ENCODE measurements at regions not wholly inside any gene's neighbourhood (a gene's known extent, or its start where the extent isn't known, plus 50 kb on each side); places are given as distances from the start of the nearest gene placed in this dataset.

DNA sequence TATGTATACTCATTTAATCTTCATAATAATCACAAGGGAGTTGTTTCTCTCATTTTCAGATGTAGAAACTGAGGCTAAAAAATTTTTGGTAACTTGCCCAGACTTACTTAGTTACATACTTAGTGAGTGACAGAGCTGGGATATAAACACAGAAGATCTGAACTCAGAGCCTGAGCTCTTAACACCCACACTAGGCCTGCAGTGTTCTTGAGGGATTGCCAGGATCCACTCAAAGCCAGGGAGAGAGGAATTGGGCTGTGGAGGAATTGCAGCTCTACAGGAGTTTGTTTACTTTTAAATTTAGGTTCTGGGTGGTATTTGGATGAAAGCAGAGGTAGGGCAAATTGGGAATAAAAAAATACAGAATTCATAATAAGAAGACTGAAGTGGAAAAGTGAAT is 515.1 kb upstream of the PLXNA2 start:
- no peak for DNase-seq
- intact Hi-C loops (cut with DNase I): no loop called here
- H3K36me3 ChIP-seq: no peaks in the 10 kb centered on the region
- no peaks in the 10 kb centered on the region for H3K27me3 ChIP-seq
- TF ChIP-seq POLR2A (IDR thresholded peaks at IDR 0.05) (no peak), CTCF (IDR thresholded peaks at IDR 0.05) (no peak), EP300 (IDR thresholded peaks at IDR 0.05) (no peak)
- H3K27ac ChIP-seq: no peak overlapping the region
- H3K9me3 ChIP-seq: no peaks in the 10 kb centered on the region
- H3K4me3 ChIP-seq: no peak overlapping the region
- no peaks in the 10 kb centered on the region for H3K4me1 ChIP-seq (ENCODE audit: insufficient read depth)

- TF ChIP-seq EP300 (IDR thresholded peaks at IDR 0.05): no peak
- TF ChIP-seq CTCF (IDR thresholded peaks at IDR 0.05): no peak
- no peak for TF ChIP-seq POLR2A (IDR thresholded peaks at IDR 0.05)
- 92 to 98% (median 94%) methylated on average over 2 of the region's 2 CpGs for WGBS, 3 donors
- no peak for DNase-seq
- Histone ChIP-seq H3K27ac (no peak overlapping the region), H3K27me3 (no peaks in the 10 kb centered on the region), H3K9me3 (no peaks in the 10 kb centered on the region), H3K4me1 (ENCODE audit: insufficient read depth) (no peaks in the 10 kb centered on the region), H3K4me3 (no peak overlapping the region), H3K36me3 (no peaks in the 10 kb centered on the region)
- intact Hi-C loops (cut with DNase I): no loop called here
Observed at GRCh38 chr1:208763971-208764370, 519.8 kb upstream of the PLXNA2 start.

- Histone ChIP-seq H3K27me3 (no peaks in the 10 kb centered on the region), H3K36me3 (no peaks in the 10 kb centered on the region), H3K4me3 (no peak overlapping the region), H3K9me3 (no peaks in the 10 kb centered on the region), H3K4me1 (ENCODE audit: insufficient read depth) (no peaks in the 10 kb centered on the region), H3K27ac (no peak overlapping the region)
- WGBS, 3 donors: 60 to 63% (median 63%) methylated on average over 4 of the region's 4 CpGs
- intact Hi-C loops (cut with DNase I): no loop called here
- DNase-seq: no peak
- TF ChIP-seq EP300 (IDR thresholded peaks at IDR 0.05) (no peak), CTCF (IDR thresholded peaks at IDR 0.05) (no peak), POLR2A (IDR thresholded peaks at IDR 0.05) (no peak)
Observed at GRCh38 chr1:208766832-208767231, 522.6 kb upstream of the PLXNA2 start.

GRCh38 chr1:208767816-208768215 is 523.6 kb upstream of the PLXNA2 start:
- H3K4me3 ChIP-seq: no peak overlapping the region
- WGBS, 3 donors: 38 to 56% (median 50%) methylated on average over 3 of the region's 3 CpGs

More at GRCh38 chr1:208767816-208768215, 523.6 kb upstream of the PLXNA2 start:
- no peaks in the 10 kb centered on the region for H3K9me3 ChIP-seq
- TF ChIP-seq EP300 (IDR thresholded peaks at IDR 0.05) (no peak), CTCF (IDR thresholded peaks at IDR 0.05) (no peak)
- no peaks in the 10 kb centered on the region for H3K4me1 ChIP-seq (ENCODE audit: insufficient read depth)
- no peak overlapping the region for H3K27ac ChIP-seq
- no peak for DNase-seq
- no peaks in the 10 kb centered on the region for H3K36me3 ChIP-seq
- intact Hi-C loops (cut with DNase I): no loop called here
- H3K27me3 ChIP-seq: no peaks in the 10 kb centered on the region
